IgD-negative memory B cell (primary cell): ENCODE measurements at regions not wholly inside any gene's neighbourhood (a gene's known extent, or its start where the extent isn't known, plus 50 kb on each side); places are given as distances from the start of the nearest gene placed in this dataset.

Experiments used
- H3K27ac Mint-ChIP-seq, 3 donors: one replicate each; pipeline ENCODE4 v1.8.0; 2020 to 2022; ENCODE audit warnings: mild to moderate bottlenecking in 3 of 3, mixed read lengths in 3 of 3, moderate library complexity in 1 of 3
- H3K27me3 Mint-ChIP-seq: one replicate; pipeline ENCODE4 v1.8.0; 2021; ENCODE audit warnings: mixed read lengths
- H3K36me3 Mint-ChIP-seq: one replicate; pipeline ENCODE4 v1.8.0; 2020; ENCODE audit warnings: mild to moderate bottlenecking, mixed read lengths
- H3K4me1 Mint-ChIP-seq, 3 donors: one replicate each; pipeline ENCODE4 v1.8.0; 2020 to 2022; ENCODE audit warnings: mixed read lengths in 3 of 3, mild to moderate bottlenecking in 1 of 3
- H3K4me3 Mint-ChIP-seq, 4 donors: one replicate each; pipeline ENCODE4 v1.8.0; 2020 to 2022; ENCODE audit warnings: mild to moderate bottlenecking in 4 of 4, mixed read lengths in 4 of 4, moderate library complexity in 3 of 4
- H3K9me3 Mint-ChIP-seq, 3 donors: one replicate each; pipeline ENCODE4 v1.8.0; 2020 to 2021; ENCODE audit warnings: mixed read lengths in 3 of 3, mild to moderate bottlenecking in 1 of 3

DNA sequence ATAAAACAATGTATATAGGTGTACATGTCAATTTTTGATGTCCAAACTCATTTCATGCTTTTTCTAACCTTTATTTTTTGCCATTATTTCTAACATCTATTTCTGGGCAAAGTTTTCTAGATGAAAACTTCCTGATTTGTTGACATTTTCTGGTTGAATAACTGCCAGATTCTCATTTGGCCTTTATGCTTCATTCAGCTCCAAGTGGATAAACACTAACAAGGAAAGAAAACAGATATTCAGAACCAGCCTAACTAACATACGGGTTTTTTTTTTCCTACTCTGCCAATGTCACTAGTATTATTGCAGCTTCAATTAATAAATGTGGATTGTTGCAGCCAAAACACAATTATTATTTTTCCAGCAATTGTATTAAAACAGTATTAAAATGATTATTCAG, 50.9 kb upstream of the RAP1GDS1 start:
- H3K4me3 Mint-ChIP-seq, result no peak overlapping the region
- H3K9me3 Mint-ChIP-seq, result no peaks in the 10 kb centered on the region
- H3K36me3 Mint-ChIP-seq, result peaks cover 1% of the 10 kb centered on the region
- no peak overlapping the region for H3K27ac Mint-ChIP-seq
- no peaks in the 10 kb centered on the region for H3K27me3 Mint-ChIP-seq
- H3K4me1 Mint-ChIP-seq, result peaks cover 0 to 3% (median 0%) of the 10 kb centered on the region in 3 donors

- Mint-ChIP-seq H3K9me3 (no peaks in the 10 kb centered on the region), H3K36me3 (no peaks in the 10 kb centered on the region), H3K27ac (no peak overlapping the region), H3K4me3 (no peak overlapping the region), H3K27me3 (no peaks in the 10 kb centered on the region), H3K4me1 (peaks cover 3 to 6% (median 4%) of the 10 kb centered on the region in 3 donors)
Observed at GRCh38 chr4:98209111-98209510, 52.1 kb upstream of the RAP1GDS1 start.

DNA sequence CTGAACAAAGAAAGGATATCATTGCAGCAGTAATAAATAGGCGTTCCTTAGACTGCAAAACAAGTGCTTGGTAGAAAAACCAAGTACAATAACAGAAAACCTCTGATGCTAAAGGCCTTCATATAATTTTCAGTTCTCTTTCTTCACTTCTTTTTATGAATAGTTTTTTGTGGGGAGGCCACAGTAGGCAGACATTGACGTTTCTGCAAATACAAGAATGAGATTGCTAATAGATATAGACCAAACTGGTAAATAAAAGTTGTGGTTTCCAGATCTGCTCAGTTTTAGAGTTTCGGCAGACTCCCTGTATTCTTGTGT, 57.0 kb upstream of the RAP1GDS1 start:
- Mint-ChIP-seq H3K4me3 (peak overlapping the region; percentile 71 to 92 (median 85)), H3K27ac (peak overlapping the region; percentile 72 to 96 (median 83)), H3K36me3 (no peaks in the 10 kb centered on the region), H3K27me3 (no peaks in the 10 kb centered on the region), H3K9me3 (peaks cover 0 to 10% (median 4%) of the 10 kb centered on the region in 3 donors), H3K4me1 (peaks cover 24 to 29% (median 26%) of the 10 kb centered on the region in 3 donors)

GRCh38 chr4:98203332-98204235, 57.6 kb upstream of the RAP1GDS1 start:
- H3K27ac Mint-ChIP-seq, result peak overlapping the region; percentile 72 to 96 (median 83)
- H3K36me3 Mint-ChIP-seq, result no peaks in the 10 kb centered on the region
- peaks cover 0 to 10% (median 4%) of the 10 kb centered on the region in 3 donors for H3K9me3 Mint-ChIP-seq
- peaks cover 24 to 29% (median 26%) of the 10 kb centered on the region in 3 donors for H3K4me1 Mint-ChIP-seq
- H3K4me3 Mint-ChIP-seq, result peak overlapping the region; percentile 71 to 92 (median 85)
- no peaks in the 10 kb centered on the region for H3K27me3 Mint-ChIP-seq

- peak overlapping the region; percentile 72 to 96 (median 83) for H3K27ac Mint-ChIP-seq
- peak overlapping the region; percentile 71 to 92 (median 85) for H3K4me3 Mint-ChIP-seq
- H3K36me3 Mint-ChIP-seq, result peaks cover 4% of the 10 kb centered on the region
- peaks cover 0 to 10% (median 4%) of the 10 kb centered on the region in 3 donors for H3K9me3 Mint-ChIP-seq
- H3K4me1 Mint-ChIP-seq, result peaks cover 24 to 29% (median 26%) of the 10 kb centered on the region in 3 donors
- no peaks in the 10 kb centered on the region for H3K27me3 Mint-ChIP-seq
Observed at GRCh38 chr4:98202907-98203306, 58.3 kb upstream of the RAP1GDS1 start.

- Mint-ChIP-seq H3K4me1 (peaks cover 19 to 27% (median 23%) of the 10 kb centered on the region in 3 donors), H3K9me3 (peaks cover 0 to 29% (median 12%) of the 10 kb centered on the region in 3 donors), H3K27ac (no peak overlapping the region), H3K27me3 (no peaks in the 10 kb centered on the region), H3K4me3 (no peak overlapping the region), H3K36me3 (peaks cover 6% of the 10 kb centered on the region)
Observed at GRCh38 chr4:98199247-98199646, 56.0 kb upstream of the STPG2 start.

GRCh38 chr4:98195005-98195404, 51.7 kb upstream of the STPG2 start:
- H3K27ac Mint-ChIP-seq, result no peak overlapping the region
- no peaks in the 10 kb centered on the region for H3K4me1 Mint-ChIP-seq
- peaks cover 3 to 31% (median 17%) of the 10 kb centered on the region in 3 donors for H3K9me3 Mint-ChIP-seq
- no peak overlapping the region for H3K4me3 Mint-ChIP-seq
- no peaks in the 10 kb centered on the region for H3K27me3 Mint-ChIP-seq
- H3K36me3 Mint-ChIP-seq, result peaks cover 6% of the 10 kb centered on the region

DNA sequence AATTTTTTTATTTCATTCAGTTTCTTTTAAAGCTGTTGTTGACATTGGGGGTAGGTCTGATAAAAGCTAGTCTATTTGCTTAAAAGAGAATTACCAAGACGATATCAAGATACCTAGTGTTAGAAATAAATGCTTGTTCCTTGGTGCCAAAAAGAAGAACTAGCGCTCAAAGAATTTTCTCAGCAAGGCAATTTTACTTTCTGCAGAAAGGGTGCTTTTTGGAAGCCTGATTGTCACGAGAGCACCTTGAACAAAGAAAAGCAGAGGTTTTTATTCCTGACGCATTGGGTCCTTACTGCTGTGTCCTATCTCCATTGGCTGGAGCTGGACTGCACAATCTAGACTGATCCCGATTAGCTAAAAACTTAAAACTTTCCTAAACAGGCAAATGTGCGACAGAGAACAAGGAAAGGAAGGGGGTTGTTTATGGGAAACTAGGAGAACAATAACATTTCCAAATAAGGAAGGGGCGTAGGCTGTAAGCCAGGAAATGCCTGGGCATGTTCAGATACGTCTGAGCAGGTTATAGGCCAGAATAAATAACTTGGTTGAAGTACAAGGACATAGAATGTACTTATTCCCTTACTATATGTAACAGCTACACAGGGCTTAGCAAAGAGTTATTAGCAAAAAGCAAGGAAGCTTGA, 50.3 kb upstream of the STPG2 start:
- H3K36me3 Mint-ChIP-seq, result peaks cover 6% of the 10 kb centered on the region
- peak overlapping the region in 1 of 3 donors; percentile 53 for H3K27ac Mint-ChIP-seq
- H3K4me1 Mint-ChIP-seq, result no peaks in the 10 kb centered on the region
- H3K4me3 Mint-ChIP-seq, result no peak overlapping the region
- H3K9me3 Mint-ChIP-seq, result peaks cover 3 to 35% (median 19%) of the 10 kb centered on the region in 3 donors
- H3K27me3 Mint-ChIP-seq, result no peaks in the 10 kb centered on the region
